HG03039 (cell line): ENCODE measurements at regions not wholly inside any gene's neighbourhood (a gene's known extent, or its start where the extent isn't known, plus 50 kb on each side); places are given as distances from the start of the nearest gene placed in this dataset.

ENCODE experiments used
- ATAC-seq: cut with Tn5 transposase; IDR thresholded peaks from one replicate; pipeline ENCODE4 v1.9.1; 2021; ENCODE audit warnings: mild to moderate bottlenecking, moderate library complexity; ENCODE audit not compliant: unreplicated experiment

DNA sequence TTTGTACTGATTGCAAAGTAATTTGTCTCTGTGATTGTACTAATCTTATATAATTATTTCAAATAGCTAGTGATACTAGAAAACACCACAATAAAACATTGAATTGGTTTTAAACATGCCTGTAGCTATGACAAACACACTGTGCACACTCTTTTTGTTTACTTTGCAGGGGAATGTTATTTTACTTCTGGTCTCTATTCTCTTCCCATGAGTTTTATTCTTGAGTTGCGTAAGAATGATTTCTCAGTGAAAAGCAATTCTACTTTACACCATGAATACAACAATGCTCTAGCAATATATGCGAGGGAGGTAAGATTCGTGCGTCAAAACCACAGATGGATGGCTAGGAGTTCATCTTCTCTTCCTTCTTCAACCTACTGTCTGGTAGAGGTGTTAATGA lies 68.4 kb upstream of the PHACTR1 start:
- ATAC-seq = no peak

DNA sequence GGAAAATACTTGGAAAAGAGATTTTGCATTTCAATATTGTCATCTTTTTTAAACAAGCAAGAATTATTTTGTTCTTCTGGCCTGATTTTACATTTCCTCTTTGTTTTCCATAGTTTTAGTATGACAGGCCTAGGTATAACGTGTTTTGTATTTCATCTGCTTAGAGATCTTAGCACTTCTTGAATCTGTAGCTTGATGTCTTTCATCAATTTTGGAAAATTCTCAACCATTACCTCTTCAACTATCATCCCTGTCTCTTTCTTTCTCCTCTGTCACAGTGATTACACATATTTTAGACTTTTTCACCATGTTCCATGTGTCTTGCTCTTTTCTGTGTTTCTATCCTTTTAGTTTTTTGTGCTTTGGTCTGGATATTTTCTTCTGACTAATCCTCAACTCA lies 67.2 kb upstream of the PHACTR1 start:
- no peak for ATAC-seq

DNA sequence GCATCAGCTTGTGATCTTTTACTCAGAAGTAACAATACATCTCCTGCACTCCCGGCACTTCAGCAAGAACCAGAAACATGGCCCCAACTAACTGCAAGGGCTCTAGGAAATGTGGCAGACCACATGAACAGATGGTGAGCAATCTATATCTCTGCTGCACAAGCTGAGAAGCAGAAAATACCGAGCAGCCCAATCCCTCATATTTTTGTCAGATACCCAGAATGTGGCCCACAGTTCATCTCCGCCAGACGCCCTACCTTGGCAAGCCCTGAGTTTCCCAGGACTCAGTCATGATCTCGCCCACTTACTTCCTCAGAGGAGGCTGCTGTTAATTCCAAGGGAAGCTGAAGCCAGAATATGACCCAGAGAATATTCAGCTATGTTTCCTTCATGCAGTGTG lies 63.1 kb upstream of the PHACTR1 start:
- no peak for ATAC-seq

DNA sequence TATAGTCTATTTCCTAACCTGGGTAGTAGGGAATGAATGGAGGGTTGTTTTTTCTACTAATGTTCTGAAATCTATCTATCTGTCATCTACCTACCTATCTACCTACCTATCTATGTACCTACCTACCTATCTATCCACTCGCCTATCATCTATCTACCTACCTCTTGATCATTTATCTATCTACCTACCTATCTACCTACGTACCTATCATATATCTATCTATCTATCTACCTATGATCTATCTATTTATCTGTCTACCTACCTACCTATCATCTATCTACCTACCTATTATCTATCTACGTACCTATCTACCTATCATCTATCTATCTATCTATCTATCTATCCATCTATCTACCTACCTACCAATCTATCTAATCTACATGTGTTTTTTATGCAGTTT lies 62.5 kb upstream of the PHACTR1 start:
- ATAC-seq = no peak

- no peak for ATAC-seq
Measured at GRCh38 chr6:12654514-12654913, 62.1 kb upstream of the PHACTR1 start.

- ATAC-seq = no peak
Measured at GRCh38 chr6:12656906-12657305, 59.7 kb upstream of the PHACTR1 start.

GRCh38 chr6:12657884-12658283 lies 58.7 kb upstream of the PHACTR1 start:
- no peak for ATAC-seq

- ATAC-seq = no peak
Measured at GRCh38 chr6:12661432-12662089, 55.0 kb upstream of the PHACTR1 start.
